DMS53 (cell line): ENCODE measurements at regions not wholly inside any gene's neighbourhood (a gene's known extent, or its start where the extent isn't known, plus 50 kb on each side); places are given as distances from the start of the nearest gene placed in this dataset.

Experiments used
- DNase-seq: peaks from one replicate; lab custom pipeline; 2025; lab: John Stamatoyannopoulos, UW

DNA sequence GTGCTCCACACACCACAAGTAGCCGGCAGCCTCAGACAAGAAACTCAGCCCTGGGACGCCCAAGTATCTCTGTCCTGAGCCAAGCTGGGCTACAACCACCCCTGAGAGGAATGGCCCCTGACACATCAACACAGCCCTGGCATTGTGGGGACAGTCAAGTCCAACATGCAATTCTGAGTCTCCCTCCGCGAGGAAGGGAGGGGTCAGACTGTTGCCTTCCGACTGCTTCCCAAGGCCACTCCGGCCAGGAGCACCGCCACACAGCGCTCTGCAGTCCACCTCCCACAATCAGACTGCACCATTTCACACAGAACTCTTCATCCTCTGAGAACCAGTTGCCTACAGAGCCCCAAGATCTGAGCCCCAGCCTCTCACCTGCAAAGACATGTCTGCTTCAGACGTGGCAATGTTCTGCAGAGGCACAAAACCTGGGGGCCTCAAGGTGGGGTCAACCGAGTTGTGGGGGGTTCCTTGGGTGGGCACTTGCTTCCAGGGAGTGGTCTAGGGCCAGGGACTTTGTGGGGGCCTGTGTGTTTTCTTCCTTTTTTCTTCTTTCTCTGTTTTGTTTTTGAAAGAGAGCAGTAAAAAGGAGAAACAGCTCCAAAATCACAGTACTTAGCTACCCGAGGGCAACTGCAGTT, 76.7 kb upstream of the SALL3 start:
- DNase-seq: no peak

GRCh38 chr18:78903436-78904178, 76.0 kb upstream of the SALL3 start:
- no peak for DNase-seq

DNA sequence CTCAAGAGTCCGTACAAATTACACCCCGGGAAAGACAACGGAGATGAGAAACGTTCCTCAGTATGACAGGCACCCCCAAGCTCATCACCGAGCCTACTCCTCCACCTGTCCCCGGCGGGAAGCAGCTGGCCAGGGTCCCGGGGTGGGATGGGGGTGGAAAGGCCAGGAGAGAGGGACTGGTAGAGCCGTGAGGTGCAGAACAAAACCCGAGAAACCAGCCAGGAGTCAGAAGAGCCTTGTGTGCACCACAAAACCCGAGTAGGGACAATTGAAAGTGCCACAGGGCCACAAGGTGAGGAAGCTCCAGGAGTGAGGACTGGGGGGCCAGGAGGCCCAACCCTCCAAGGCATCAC, 75.5 kb upstream of the SALL3 start:
- no peak for DNase-seq

- DNase-seq: no peak
These were observed 74.3 kb upstream of the SALL3 start for GRCh38 chr18:78905334-78905733.

GRCh38 chr18:78906066-78906465, 73.6 kb upstream of the SALL3 start:
- no peak for DNase-seq

- no peak for DNase-seq
These were observed 71.0 kb upstream of the SALL3 start for GRCh38 chr18:78908462-78909260.

DNA sequence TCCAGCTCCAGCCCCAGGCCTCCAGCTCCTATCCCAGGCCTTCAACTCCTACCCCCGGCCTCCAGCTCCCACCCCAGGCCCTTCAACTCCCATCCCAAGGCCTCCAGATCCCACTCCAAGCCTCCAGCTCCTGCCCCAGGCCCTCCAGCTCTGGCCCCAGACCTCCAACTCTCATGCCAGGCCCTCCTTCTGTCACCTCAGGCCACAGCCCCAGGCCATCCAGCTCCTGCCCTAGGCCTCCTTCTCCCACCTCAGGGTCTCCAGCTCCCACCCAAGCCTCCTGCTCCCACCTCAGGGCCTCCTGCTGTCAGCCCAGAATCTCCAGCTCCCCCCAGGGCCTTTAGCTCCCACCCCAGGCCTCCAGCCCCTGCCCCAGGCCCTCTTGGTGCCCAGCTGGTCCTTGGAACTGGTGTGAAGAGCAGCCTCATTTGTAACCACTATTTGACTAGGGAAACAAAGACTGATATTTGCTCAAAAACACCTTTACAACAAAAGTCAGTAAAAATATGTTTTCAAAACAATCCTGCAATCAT, 67.8 kb upstream of the SALL3 start:
- no peak for DNase-seq

DNA sequence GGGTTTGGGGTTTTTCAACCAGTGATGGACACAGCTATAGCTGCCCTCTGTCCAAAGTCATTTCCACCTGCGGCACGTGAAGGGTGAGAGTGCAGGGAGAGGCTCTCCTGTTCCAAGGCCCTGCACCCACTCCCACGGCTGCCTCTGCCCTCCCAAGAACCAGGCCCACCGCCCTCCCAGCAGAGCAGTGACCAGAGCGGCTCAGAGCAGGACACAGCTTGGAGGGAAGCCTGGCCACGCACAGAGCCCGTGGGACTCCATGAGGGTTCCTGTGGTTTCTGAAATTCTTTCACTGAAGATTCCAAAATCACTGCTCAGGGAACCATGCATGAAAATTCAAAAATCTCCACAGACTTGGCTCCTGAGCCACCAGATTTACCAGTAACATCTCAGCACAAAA, 67.3 kb upstream of the SALL3 start:
- DNase-seq: no peak

DNA sequence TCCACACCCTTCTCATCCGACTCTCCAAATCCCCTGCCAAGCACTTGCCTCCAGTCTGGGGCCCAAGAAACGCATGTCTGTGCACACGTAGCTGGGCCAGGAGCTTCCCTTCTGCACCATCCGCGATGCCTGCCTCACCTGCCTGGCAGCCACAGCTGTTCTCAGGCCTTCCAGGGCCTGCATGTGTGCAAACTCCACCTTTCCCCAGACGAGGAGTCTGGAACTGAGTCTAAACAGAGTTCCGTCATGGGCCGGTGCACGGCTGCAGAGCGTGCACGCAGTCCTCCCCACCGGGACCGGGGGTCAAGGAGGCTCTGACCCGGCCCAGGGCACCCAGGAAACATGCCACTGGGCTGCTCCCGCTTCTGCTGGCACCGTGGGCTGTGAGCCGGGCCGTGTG, 66.8 kb upstream of the SALL3 start:
- DNase-seq: no peak

- no peak for DNase-seq
These were observed 66.2 kb upstream of the SALL3 start for GRCh38 chr18:78913395-78913794.

DNA sequence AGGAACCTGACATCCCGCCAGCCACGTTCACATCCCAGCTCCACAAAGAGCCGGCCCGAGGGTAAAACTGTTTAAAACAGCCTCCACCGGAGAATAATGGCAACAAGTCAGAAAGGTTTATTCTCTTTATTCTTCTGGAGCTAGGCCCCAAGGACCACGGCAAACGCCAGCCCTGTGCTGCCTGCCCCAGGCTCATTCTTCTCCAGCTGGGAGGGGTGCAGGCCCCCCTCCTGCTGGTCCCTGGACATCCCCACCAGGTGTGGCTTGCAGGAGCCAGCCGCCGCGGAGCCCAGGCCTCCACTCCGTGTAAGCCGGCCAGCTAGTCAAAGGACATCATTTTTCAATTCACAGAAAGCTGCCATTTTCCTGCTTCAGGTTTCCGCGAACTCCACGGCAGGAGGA, 65.8 kb upstream of the SALL3 start:
- no peak for DNase-seq

GRCh38 chr18:78914249-78914935, 65.2 kb upstream of the SALL3 start:
- DNase-seq: no peak

DNA sequence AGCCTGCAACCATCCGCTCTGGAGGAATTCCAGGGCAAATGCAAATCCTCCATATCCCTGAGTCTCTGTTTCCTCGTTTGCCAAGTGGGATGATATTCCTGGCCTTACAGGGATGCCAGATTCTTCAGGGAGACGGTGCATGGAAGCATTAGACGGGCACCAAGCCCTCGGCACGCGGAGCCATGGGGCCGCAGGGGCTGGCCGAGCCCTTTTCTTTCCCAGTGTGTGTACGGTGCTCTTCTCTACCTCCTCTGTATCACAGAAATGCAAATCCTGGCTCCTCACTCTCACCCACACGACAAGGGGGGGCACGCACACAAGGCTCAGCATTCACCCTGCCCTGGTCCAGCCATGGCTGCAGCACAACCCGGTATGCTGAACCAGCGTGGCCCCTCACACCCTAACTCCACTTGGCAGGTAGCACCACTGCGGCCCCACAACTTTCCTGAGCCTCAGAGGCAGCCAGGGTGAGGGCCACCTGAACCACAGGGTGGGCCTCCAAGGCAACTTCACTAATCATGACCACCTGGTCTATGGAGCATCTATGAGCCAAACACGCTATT, 64.1 kb upstream of the SALL3 start:
- DNase-seq: no peak

DNA sequence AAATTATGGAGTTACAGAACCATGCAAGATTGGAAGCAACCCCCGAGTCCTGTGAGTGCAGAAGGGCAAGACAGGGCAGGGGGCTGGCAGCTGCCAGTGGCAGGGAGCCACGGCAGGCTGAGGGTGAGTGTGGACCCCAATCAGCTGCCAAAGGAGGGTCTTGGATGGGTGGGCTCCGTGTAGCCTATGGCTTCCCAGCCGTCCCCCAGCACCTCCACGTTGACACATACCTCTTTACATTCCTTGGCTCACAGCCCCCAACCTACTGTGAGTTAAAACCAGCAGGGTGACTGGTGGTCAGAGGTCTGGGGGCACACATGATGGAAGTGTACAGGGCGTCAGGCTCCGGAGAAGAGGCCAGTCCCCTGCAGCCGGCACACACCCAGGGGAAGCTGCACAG, 60.9 kb upstream of the SALL3 start:
- no peak for DNase-seq

DNA sequence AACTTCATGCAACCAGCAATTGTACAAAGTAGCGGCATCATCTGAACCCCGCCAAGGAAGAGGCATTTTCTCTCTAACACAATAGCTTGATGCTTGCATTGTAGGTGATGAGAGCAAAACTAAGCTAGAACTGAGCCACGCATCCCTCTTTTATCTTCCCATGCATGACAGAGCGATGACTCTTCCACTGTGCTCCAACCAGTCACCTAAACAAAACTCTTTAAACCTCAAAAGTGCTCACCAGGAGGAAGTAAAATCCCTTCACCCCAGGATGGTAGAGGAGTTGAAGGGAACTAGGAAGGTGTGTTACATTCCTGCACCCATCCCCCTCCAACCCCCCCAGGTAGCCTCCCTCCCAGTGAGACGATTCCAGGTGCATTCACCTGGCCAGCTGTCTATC, 59.7 kb upstream of the SALL3 start:
- DNase-seq: no peak

GRCh38 chr18:78920456-78921138, 59.0 kb upstream of the SALL3 start:
- DNase-seq: no peak

GRCh38 chr18:78922856-78923255, 56.8 kb upstream of the SALL3 start:
- DNase-seq: no peak

GRCh38 chr18:78924301-78924700, 55.3 kb upstream of the SALL3 start:
- DNase-seq: no peak

DNA sequence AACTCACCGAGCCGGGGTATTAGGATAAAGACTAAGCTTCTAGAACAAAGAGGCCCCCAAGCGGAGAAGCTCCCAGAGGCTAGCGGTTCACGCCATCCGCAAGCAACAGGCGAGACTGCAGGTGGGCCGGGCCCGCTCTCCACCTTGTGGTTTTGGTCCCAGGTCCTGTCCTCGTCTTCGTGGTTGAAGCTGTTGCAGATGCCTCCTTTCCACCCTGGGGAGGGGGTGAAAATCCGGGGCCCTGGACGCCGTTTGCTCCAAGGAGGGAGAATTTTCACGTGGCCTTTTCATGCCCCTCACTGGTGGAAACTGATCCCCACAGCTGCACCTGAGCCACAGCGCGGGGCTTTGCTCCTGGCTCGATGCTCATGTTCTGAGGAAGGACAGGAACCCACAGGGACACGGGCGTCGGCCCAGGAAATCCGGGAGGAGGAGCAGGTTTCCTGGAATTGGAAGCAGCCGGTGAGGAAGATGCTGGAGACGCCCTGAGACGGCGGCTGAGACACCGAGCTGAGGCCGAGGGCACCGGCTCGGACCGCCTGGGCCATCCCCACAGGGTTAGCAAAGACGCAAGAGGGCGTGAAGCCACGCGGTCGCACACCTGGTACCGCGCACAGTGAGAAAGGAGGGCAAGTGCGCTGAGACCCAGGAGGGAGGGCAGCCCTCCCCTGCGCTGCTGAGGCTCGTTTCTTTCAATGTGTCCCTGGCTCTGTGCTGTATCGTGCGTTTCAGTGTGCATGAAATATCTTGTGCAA, 54.7 kb upstream of the SALL3 start:
- DNase-seq: no peak

DNA sequence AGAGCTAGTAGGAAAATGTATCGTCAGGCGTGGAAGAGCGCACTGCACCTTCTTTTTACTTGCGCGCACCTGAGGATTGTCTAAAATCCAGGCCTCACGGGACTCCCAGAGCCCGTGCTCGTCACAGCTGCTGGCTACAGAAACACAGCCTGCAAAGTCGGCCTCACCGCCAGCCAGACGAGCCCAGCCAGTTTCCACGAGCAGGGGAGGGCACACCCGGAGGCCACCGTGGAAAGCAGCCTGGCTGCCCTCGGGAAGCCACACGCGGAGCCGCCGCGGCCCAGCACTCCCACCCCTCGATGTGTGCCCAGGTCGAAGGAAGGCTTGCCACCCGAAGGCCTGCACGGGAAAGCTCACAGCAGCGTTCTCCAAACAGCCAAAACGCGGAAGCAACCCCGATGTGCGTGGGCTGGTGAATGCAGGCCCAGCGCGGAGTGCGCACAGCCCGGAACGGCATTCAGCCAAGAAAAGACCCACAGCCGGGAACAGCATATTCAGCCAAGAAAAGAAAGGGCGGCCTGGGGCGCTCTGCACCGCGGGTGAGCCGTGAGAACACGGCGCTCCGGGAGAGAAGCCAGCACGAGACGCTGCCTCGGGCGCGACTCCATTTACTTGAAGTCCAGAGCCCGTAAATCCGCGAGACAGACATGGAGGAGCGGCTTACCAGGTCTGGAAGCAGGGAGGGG, 53.9 kb upstream of the SALL3 start:
- no peak for DNase-seq
